Fibroblast of skin of left quadriceps (primary cell): ENCODE measurements at regions not wholly inside any gene's neighbourhood (a gene's known extent, or its start where the extent isn't known, plus 50 kb on each side); places are given as distances from the start of the nearest gene placed in this dataset.

Experiments
- DNase-seq, 2 experiments: peaks; one replicate each; pipeline ENCODE4 v3.0.0-alpha.2; 2013; ENCODE audit warnings: low read depth in 2 of 2

GRCh38 chr2:29974086-29974485, 52.7 kb upstream of the ALK start:
- no peak for DNase-seq

GRCh38 chr2:29977284-29977683, 55.9 kb upstream of the ALK start:
- no peak for DNase-seq

- DNase-seq: no peak
These were observed 60.0 kb upstream of the ALK start for GRCh38 chr2:29981402-29981801.

- DNase-seq: no peak
These were observed 61.9 kb upstream of the ALK start for GRCh38 chr2:29983308-29983707.

GRCh38 chr2:29987146-29987545, 65.8 kb upstream of the ALK start:
- DNase-seq: no peak

- no peak for DNase-seq
These were observed 68.7 kb upstream of the ALK start for GRCh38 chr2:29990129-29990528.

- no peak for DNase-seq
These were observed 69.7 kb upstream of the ALK start for GRCh38 chr2:29991086-29991485.

- DNase-seq: no peak
These were observed 73.9 kb upstream of the ALK start for GRCh38 chr2:29995241-29995640.

GRCh38 chr2:30003128-30003527, 81.7 kb upstream of the ALK start:
- no peak for DNase-seq

GRCh38 chr2:30022444-30023071, 101.2 kb upstream of the ALK start:
- DNase-seq: no peak

GRCh38 chr2:30024281-30024680, 102.9 kb upstream of the ALK start:
- no peak for DNase-seq

- peak; percentile 9 to 12 for DNase-seq
These were observed 105.0 kb upstream of the ALK start for GRCh38 chr2:30026091-30027055.

GRCh38 chr2:30029804-30030203, 108.4 kb upstream of the ALK start:
- DNase-seq: no peak

GRCh38 chr2:30030361-30030760, 109.0 kb upstream of the ALK start:
- DNase-seq: no peak

- peak in 1 of 2 experiments; percentile 0 for DNase-seq
These were observed 109.8 kb upstream of the ALK start for GRCh38 chr2:30031184-30031583.

- DNase-seq: no peak
These were observed 112.6 kb upstream of the YPEL5 start for GRCh38 chr2:30034052-30034775.

GRCh38 chr2:30037016-30037415, 109.8 kb upstream of the YPEL5 start:
- no peak for DNase-seq

- DNase-seq: no peak
These were observed 108.4 kb upstream of the YPEL5 start for GRCh38 chr2:30038419-30038818.

GRCh38 chr2:30039101-30039500, 107.7 kb upstream of the YPEL5 start:
- no peak for DNase-seq

GRCh38 chr2:30040147-30040546, 106.7 kb upstream of the YPEL5 start:
- no peak for DNase-seq

GRCh38 chr2:30041884-30042283, 104.9 kb upstream of the YPEL5 start:
- DNase-seq: no peak

- no peak for DNase-seq
These were observed 100.4 kb upstream of the YPEL5 start for GRCh38 chr2:30046396-30046795.
